NCI-H748 (cell line): ENCODE measurements at regions not wholly inside any gene's neighbourhood (a gene's known extent, or its start where the extent isn't known, plus 50 kb on each side); places are given as distances from the start of the nearest gene placed in this dataset.
A peak's percentile ranks its signal among the peaks of the same experiment; 100 is the strongest.

Source experiments
- DNase-seq: peaks from one replicate; lab custom pipeline; 2025; ENCODE audit not compliant: unreplicated experiment; lab: John Stamatoyannopoulos, UW

- no peak for DNase-seq
Measured at GRCh38 chr3:102599819-102600576, 165.2 kb downstream of the ZPLD1 start.

DNA sequence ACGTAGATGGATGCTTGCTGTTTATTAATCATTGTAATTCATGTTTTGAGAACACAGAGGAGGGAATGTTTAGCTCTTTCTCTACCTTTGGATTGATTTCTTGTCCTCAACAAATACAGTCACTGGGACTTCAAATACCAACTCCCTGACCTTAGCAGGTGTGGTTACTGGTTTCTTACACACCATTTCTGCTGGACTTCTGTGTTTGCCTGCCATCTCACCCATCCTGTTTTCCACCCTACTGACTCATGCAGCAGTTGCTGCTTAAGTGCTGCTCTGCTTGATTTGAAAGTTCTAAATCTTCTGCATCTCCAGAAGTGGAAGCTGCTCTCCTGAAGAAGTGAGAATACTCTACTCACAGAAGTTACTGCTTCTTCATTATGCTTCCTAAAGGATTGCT lies 170.3 kb downstream of the ZPLD1 start:
- DNase-seq = no peak

DNA sequence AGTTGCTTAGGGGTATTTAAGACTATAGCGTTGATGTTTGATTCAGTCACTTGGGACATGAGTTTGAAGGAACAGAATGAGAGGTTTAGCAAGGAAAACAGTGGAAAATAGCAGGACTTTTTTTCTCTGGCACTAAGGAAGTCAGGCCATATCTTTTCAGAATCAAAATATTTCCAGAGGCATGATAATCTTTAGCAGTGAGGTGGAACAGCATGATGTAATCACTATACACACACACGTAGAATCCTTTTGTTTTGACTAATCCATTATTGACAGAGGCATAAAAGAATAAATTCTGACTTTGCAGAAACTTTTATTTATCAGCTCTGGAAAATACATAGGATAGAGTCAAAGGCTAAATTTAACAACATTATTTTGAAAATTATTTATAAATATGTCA lies 174.1 kb downstream of the ZPLD1 start:
- no peak for DNase-seq

GRCh38 chr3:102614021-102614569 lies 179.3 kb downstream of the ZPLD1 start:
- peak; percentile 19 for DNase-seq

- DNase-seq = peak; percentile 42
Measured at GRCh38 chr3:102614585-102614984, 179.8 kb downstream of the ZPLD1 start.

DNA sequence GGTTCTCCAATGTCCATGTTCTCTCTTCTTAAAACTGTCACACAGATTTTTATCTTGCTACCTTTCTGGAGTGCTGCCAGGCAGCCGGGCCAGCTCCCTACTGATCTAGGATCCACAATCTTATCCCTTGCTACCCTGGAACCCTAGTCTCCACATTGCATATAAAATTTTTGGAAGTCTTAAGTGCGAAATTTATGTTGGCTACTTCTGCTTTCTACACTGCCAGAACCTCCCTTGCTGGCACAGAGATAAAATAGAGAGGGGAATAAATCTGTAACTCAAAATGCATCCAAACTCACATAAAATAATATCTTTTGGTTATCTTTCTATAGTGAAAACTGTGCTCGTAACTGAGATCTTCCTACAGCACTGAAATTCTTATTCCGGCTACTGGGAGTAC lies 182.6 kb downstream of the ZPLD1 start:
- no peak for DNase-seq

DNA sequence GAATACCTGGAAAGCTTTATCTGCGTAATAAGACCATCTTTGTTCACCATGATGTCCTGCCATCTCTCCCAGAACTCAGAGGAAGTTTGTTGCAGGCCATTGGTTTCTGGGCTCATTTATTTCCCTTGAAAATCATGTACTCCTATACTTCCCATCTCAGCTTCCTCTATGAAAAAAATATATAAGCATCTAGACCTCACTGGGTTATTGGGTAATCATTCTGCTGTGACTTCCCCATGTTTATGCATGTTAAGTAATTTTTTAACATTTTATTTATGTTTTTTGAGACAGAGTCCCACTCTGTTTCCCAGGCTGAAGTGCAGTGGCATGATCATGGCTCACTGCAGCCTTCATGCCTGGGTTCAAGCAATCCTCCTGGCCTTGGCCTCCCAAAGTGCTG lies 184.5 kb downstream of the ZPLD1 start:
- no peak for DNase-seq

- no peak for DNase-seq
Measured at GRCh38 chr3:102629943-102630342, 195.1 kb downstream of the ZPLD1 start.

GRCh38 chr3:102630531-102630930 lies 195.7 kb downstream of the ZPLD1 start:
- no peak for DNase-seq

GRCh38 chr3:102643546-102643945 lies 208.7 kb downstream of the ZPLD1 start:
- no peak for DNase-seq

DNA sequence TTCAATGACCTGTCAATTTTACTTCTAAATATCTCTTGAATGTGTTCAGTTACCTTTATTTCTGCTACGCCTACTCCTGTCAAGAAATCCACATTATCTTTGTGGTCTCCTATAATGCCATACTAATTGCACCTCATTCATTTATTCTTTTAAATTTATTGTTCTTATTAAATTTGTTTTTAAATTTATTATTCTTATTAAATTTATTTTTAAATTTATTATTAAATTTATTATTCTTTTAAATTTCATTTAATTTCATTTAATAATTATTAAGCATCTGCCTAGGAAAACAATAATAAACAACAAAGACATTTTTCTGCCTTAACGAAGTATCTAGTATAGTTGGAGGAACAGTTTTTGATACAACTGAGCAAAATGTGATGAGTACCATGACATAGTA lies 211.7 kb downstream of the ZPLD1 start:
- no peak for DNase-seq

DNA sequence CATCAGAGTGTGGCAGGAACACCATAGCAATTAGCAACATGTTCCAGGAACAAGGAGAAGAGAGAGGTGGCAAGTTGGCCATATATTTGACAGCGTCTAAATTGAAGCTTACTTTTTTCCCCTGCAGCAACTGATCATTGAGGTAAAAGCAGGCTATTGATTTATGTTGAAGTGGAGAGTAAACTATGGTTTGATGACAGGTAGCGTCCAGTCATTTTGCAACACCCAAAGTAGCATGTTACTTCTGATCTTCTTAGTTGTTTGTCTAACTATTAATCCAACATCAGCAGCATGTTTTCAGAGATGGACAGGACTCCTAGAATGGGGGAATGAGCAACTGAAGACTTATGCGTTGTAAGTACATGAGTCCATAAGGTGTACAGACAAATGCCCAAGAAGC lies 225.8 kb downstream of the ZPLD1 start:
- DNase-seq = no peak

- peak; percentile 94 for DNase-seq
Measured at GRCh38 chr3:102661707-102662497, 227.1 kb downstream of the ZPLD1 start.

DNA sequence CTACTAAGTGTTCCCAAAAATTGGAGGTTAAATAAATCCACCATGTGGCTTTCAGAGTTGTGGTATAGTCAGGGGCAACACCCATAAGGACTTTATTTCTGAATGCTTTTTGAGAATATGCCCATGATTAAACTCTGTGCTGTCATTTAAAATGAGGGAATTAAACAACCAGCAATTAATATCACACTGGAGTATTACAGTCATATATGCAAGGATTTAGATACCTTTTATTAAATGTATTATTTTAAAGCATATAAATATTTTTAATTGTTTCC lies 227.6 kb downstream of the ZPLD1 start:
- DNase-seq = no peak

- DNase-seq = no peak
Measured at GRCh38 chr3:102664126-102664525, 229.3 kb downstream of the ZPLD1 start.

GRCh38 chr3:102665183-102665582 lies 230.4 kb downstream of the ZPLD1 start:
- DNase-seq = no peak

DNA sequence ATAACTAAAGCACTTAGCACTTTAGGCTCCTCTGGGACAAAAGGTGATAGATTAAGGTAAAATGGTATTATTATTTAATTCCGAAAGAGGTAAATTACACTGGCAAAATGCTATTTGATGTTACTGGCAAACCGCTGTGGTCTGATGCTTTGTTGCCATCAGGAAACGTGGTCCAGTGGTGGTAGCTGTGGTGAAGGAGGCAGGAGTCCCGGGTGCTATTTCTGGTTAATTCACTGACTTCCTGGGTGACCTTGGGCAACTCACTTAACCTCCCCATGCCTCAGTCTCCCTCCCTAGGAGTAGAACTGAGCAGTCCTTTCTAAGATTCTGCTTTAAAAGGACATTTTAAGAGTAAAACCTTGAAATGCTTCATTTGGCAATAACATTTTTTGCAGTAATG lies 233.4 kb downstream of the ZPLD1 start:
- no peak for DNase-seq

DNA sequence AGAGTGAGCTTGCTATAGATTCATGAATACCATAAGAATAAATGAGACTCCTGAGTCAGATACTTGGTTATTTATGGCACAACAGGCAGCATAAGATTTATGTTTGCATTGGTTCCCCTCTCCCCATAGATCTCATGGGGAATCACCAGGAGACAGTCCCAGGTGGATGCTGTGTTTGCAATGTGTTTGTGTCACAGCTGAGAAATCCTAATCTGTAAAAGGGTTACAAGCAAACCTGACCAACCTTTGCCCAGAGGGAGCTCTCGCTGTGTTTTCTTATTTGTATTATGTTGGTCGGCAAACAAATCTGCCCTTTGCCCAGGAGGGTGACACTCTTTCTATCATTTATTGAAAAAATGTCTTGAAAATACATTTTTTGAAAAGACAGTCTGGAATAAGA lies 236.2 kb downstream of the ZPLD1 start:
- DNase-seq = peak; percentile 10

- DNase-seq = no peak
Measured at GRCh38 chr3:102672305-102672704, 237.5 kb downstream of the ZPLD1 start.

GRCh38 chr3:102673271-102674115 lies 238.7 kb downstream of the ZPLD1 start:
- peak; percentile 61 for DNase-seq

- no peak for DNase-seq
Measured at GRCh38 chr3:102674284-102674683, 239.5 kb downstream of the ZPLD1 start.

DNA sequence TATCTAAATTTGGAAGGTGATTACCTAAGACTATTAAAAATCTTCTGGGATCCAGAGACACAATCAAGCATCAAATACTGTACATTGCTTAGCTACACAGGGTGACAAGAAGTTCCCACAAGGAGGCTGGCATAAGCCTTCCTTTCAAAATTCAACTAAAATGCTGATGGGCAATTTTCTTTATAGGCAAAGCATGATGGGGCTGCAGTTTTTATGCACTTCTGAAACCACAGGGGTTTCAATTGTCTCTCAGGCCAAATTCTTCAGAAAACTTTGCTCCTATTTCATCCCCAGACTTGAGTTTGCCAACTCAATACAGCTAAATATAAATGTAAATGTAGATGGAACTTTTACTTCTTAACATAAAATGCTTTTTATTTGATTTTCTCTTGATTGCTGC lies 241.6 kb downstream of the ZPLD1 start:
- no peak for DNase-seq
